Activated CD8-positive, alpha-beta memory T cell treated with anti-CD3 and anti-CD28 coated beads, Interleukin-2, amount 10 ng/mL, durations not matched to agents 7 days and 5 days (primary cell): ENCODE measurements at regions not wholly inside any gene's neighbourhood (a gene's known extent, or its start where the extent isn't known, plus 50 kb on each side); places are given as distances from the start of the nearest gene placed in this dataset.
"Not testable (repeated sequence)": the region's sequence is repeated elsewhere in the genome, so short reads cannot be mapped to it uniquely, and the experiment has no call there.

ENCODE experiments used
- ATAC-seq: fragments of 150-1000 bp; cut with Tn5 transposase; one replicate; pipeline ENCODE4 v1.10.0; 2021; ENCODE audit warnings: moderate library complexity
- CTCF ChIA-PET: fragments of 350-600 bp; sonication (Branson Sonifier 250); formaldehyde crosslinking; loops from one replicate; lab custom pipeline; 2021; ENCODE audit warnings: antibody characterized with exemption; lab: Charles Lee
- DNase-seq: peaks from one replicate; pipeline ENCODE4 v3.0.0-alpha.2; 2020
- H3K27ac Mint-ChIP-seq: one replicate; pipeline ENCODE4 v1.8.0; 2021; ENCODE audit warnings: mild to moderate bottlenecking, mixed read lengths
- H3K27me3 Mint-ChIP-seq: one replicate; pipeline ENCODE4 v1.8.0; 2021; ENCODE audit warnings: mixed read lengths
- H3K36me3 Mint-ChIP-seq: one replicate; pipeline ENCODE4 v1.8.0; 2021; ENCODE audit warnings: mild to moderate bottlenecking, mixed read lengths
- H3K4me1 Mint-ChIP-seq: one replicate; pipeline ENCODE4 v1.8.0; 2021; ENCODE audit warnings: mixed read lengths
- H3K4me3 Mint-ChIP-seq: one replicate; pipeline ENCODE4 v1.8.0; 2021; ENCODE audit warnings: mild to moderate bottlenecking, moderate library complexity, mixed read lengths
- H3K9me3 Mint-ChIP-seq: one replicate; pipeline ENCODE4 v1.8.0; 2022; ENCODE audit warnings: low read depth, mixed read lengths

DNA sequence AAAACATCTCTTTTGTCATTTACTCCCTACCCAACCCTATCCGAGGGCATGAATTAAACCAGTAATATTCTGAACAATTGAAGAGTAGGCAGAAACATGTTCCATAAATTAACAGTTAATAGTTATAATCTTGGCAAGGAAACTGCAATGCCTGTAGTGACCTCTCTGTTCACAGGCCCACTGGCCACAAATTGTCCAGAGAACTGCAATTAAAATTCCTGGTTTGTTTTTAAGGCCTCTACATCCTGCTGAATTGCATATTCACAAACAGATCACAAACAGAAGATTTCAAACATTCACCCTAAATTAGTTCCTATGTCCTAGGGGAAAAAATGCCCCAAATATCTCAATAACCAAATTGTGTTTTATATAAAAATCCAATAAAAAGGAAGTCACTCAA is 143.2 kb upstream of the TRPC6 start:
- Mint-ChIP-seq H3K36me3 (no peaks in the 10 kb centered on the region), H3K4me1 (no peaks in the 10 kb centered on the region), H3K9me3 (peaks cover 2% of the 10 kb centered on the region), H3K27ac (no peak overlapping the region), H3K27me3 (no peaks in the 10 kb centered on the region), H3K4me3 (no peak overlapping the region)
- CTCF ChIA-PET = no interaction called here
- ATAC-seq (no peak), DNase-seq (no peak)

DNA sequence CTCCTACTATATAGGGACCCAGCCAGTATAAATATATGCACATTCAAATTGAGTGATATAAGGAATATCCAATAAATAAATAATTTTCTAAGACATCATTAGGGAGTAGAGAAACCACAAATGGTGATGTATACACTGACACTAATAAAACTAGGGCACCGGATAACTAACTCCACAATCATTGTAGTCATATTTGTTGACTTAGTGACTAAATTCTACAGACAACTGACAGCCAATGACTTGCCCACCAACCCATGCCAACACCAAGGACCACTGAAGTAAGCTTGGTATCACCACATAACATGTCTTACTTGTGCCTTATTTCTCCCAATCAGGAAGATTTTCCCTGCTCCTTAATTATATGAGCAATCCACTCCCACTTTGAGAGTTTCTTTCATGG is 139.6 kb upstream of the TRPC6 start:
- CTCF ChIA-PET = no interaction called here

DNA sequence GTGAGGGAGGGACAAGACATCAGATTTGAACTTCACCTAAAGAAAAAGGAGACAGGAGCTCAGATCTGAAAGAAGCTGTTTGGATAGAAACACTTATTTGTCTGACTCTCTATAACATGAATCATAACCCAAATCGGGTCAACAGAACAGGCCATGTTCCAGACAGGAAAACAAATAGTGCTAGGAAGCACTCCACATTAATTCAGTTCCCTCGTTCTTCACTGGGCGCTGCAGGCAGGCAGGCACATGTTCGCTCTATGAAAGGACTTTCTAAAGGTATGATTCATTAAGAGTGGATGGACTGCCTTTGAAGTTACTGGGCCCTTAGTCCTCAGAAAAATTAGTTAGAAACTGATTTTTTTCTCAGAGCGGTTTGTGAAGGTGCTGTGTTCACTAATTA is 137.5 kb upstream of the TRPC6 start:
- no peak for ATAC-seq
- H3K27ac Mint-ChIP-seq = no peak overlapping the region
- no peaks in the 10 kb centered on the region for H3K27me3 Mint-ChIP-seq
- H3K4me3 Mint-ChIP-seq = no peak overlapping the region
- no peak for DNase-seq
- peaks cover 2% of the 10 kb centered on the region for H3K9me3 Mint-ChIP-seq
- CTCF ChIA-PET = no interaction called here
- H3K36me3 Mint-ChIP-seq = no peaks in the 10 kb centered on the region
- no peaks in the 10 kb centered on the region for H3K4me1 Mint-ChIP-seq

More for the DNA sequence above, 139.6 kb upstream of the TRPC6 start:
- Mint-ChIP-seq H3K27me3 (no peaks in the 10 kb centered on the region), H3K9me3 (peaks cover 2% of the 10 kb centered on the region), H3K27ac (no peak overlapping the region), H3K4me1 (no peaks in the 10 kb centered on the region), H3K36me3 (no peaks in the 10 kb centered on the region), H3K4me3 (no peak overlapping the region)
- ATAC-seq = no peak
- no peak for DNase-seq

DNA sequence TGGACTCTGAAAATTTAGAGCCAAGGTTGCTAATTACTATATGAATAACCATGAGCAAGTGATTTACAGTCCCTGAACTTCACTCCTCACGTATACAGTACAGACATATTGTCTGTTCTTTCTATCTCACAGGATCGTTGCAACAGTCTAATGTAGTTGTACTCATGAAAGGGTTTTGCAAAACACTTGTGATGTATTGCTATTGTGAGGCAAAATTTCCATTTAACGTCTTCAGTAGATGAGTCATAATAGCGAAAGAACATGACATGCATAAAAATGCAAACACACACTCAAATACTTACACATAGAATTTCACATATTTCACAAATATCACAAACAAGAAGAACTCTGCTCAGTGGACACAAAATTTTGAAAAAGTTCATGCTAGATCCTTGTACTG is 134.6 kb upstream of the TRPC6 start:
- CTCF ChIA-PET = no interaction called here
- no peak overlapping the region for H3K27ac Mint-ChIP-seq
- H3K27me3 Mint-ChIP-seq = no peaks in the 10 kb centered on the region
- DNase-seq (no peak), ATAC-seq (no peak)
- H3K9me3 Mint-ChIP-seq = no peaks in the 10 kb centered on the region
- H3K4me1 Mint-ChIP-seq = no peaks in the 10 kb centered on the region
- H3K36me3 Mint-ChIP-seq = no peaks in the 10 kb centered on the region
- H3K4me3 Mint-ChIP-seq = no peak overlapping the region

DNA sequence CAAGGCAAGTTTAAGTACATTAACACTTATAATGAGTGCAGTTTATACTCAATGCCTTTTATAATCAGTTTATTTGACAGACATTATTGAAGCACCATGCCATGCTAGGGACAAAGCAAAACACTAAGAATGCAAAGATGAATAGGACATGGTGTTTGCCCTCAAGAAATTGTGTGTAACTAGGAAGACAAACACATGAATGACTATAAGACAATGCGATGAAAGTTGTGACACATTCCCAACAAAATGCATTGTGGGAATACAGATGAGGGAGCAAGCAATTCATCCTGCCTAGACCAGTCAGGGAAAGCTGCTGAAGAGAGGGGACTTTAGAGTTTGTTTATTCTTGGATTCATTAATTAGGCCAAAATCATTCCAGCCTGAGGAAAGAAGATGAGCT is 133.8 kb upstream of the TRPC6 start:
- no peak overlapping the region for H3K27ac Mint-ChIP-seq
- no peaks in the 10 kb centered on the region for H3K36me3 Mint-ChIP-seq
- no peak for DNase-seq
- ATAC-seq = no peak
- H3K27me3 Mint-ChIP-seq = no peaks in the 10 kb centered on the region
- CTCF ChIA-PET = no interaction called here
- H3K4me3 Mint-ChIP-seq = no peak overlapping the region
- no peaks in the 10 kb centered on the region for H3K9me3 Mint-ChIP-seq
- H3K4me1 Mint-ChIP-seq = no peaks in the 10 kb centered on the region

DNA sequence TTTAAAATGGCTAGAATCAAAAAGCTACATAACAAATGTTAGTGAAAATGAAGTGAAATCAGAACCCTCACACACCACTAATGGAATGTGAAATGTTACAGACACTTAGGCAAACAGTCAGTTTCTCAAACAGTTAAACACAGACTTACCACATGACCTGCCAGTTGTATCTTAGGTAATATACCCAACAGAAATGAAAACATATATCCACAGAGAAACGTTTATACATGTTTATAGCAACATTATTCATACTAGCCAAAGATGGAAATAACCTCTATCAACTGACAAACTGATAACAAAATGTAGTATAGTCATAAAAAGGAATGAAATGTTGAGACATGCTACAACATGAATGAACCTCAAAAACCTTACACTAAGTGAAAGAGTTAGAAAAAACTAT is 131.5 kb upstream of the TRPC6 start:
- Mint-ChIP-seq H3K27me3 (no peaks in the 10 kb centered on the region), H3K36me3 (no peaks in the 10 kb centered on the region), H3K4me3 (no peak overlapping the region), H3K9me3 (peaks cover 5% of the 10 kb centered on the region), H3K27ac (no peak overlapping the region), H3K4me1 (no peaks in the 10 kb centered on the region)
- CTCF ChIA-PET = no interaction called here
- ATAC-seq (no peak), DNase-seq (no peak)

DNA sequence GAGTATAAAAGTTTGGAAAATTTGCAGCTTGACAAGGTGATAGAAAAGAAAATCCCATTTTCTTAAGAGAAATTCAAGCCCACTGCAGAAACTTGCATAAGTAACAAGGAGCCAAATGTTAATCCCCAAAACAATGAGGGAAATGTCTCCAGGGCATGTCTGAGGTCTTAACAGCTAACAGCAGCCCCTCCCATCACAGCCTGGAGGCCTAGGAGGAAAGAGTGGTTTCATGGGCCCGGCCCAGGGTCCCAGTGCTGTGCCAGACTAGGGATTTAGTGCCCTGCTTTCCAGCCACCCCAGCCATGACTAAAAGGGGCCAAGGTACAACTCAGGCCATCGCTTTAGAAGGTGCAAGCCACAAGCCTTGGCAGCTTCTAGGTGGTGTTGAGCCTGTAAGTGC is 123.7 kb upstream of the TRPC6 start:
- Mint-ChIP-seq H3K27me3 (no peaks in the 10 kb centered on the region), H3K4me3 (no peak overlapping the region), H3K27ac (no peak overlapping the region), H3K36me3 (no peaks in the 10 kb centered on the region), H3K4me1 (no peaks in the 10 kb centered on the region), H3K9me3 (peaks cover 6% of the 10 kb centered on the region)
- CTCF ChIA-PET = no interaction called here
- no peak for DNase-seq
- ATAC-seq = no peak

DNA sequence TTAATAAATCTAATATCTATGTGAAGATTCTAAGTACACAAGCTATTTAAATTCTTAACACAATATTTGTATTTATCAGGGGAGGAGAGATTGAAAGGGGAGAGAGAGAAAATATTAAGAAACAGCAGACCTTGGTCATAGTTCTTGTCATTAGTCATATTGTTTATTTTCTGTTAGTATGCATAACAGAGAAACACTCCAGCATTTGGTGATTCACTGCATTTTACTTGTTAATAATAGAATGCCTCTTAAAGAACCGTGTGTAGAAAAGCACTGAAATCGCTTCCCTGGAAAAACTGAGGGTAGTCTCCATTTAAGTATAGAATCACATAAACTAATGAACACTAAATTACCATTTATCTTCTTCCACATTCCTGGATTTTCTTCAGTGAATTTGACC is 122.7 kb upstream of the TRPC6 start:
- peaks cover 3% of the 10 kb centered on the region for H3K9me3 Mint-ChIP-seq
- no peaks in the 10 kb centered on the region for H3K27me3 Mint-ChIP-seq
- H3K4me1 Mint-ChIP-seq = no peaks in the 10 kb centered on the region
- CTCF ChIA-PET = no interaction called here
- DNase-seq (no peak), ATAC-seq (no peak)
- H3K36me3 Mint-ChIP-seq = no peaks in the 10 kb centered on the region
- no peak overlapping the region for H3K27ac Mint-ChIP-seq
- H3K4me3 Mint-ChIP-seq = no peak overlapping the region

DNA sequence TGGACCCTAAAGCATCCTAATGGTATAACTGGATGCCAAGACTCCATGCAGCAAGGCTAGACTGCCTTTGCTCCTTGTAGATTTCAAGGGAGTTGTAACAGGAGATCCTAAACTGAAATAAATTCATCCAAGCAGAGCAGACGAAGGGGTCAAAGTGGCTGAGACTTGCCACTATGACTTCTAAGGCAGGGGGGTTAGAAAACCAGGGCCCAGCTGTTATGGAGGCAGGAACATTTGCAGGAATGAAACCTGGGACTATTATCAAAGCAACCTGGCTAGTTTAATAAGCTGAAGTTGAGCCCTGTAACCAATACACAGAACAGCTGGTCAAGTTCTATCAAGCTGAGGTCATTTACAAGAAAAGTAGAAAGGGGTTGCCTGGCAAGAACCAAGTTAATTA is 122.2 kb upstream of the TRPC6 start:
- Mint-ChIP-seq H3K9me3 (peaks cover 3% of the 10 kb centered on the region), H3K4me1 (no peaks in the 10 kb centered on the region), H3K27me3 (no peaks in the 10 kb centered on the region), H3K4me3 (no peak overlapping the region), H3K27ac (no peak overlapping the region), H3K36me3 (no peaks in the 10 kb centered on the region)
- DNase-seq = no peak
- CTCF ChIA-PET = no interaction called here
- ATAC-seq = no peak

DNA sequence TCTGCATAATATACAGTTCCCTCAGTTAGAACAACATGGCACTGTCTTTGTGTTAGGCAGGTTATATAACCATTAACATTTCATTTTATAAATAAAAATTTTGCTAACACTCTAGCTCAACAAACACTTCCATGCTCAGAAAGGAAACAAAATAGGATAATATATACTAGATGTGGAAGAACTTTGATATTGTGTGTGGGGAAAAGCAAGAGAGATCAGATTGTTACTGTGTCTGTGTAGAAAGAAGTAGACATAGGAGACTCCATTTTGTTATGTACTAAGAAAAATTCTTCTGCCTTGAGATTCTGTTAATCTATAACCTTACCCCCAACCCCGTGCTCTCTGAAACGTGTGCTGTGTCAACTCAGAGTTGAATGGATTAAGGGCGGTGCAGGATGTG is 111.1 kb upstream of the TRPC6 start:
- H3K27ac Mint-ChIP-seq, CTCF ChIA-PET, H3K4me1 Mint-ChIP-seq, H3K4me3 Mint-ChIP-seq, H3K9me3 Mint-ChIP-seq, DNase-seq, H3K36me3 Mint-ChIP-seq, H3K27me3 Mint-ChIP-seq, ATAC-seq: not testable (repeated sequence)

DNA sequence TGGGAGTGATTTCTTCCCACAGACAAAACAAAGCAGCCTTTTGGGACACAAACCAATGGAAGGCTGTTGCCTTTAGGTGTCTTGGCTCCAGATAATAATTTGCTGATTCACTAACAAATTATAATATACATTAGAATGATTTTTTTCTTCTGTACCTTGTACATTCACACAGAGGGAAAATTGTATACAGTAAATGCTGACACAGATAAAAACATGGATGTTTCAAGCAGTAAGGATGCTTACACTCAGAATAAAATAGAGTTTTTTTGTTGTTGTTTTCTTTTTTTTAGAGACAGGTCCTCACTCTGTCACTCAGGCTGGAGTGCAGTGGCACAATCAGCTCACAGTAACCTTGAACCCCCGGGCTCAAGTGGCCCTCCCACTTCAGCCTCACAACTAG is 109.2 kb upstream of the TRPC6 start:
- Mint-ChIP-seq H3K4me1 (no peaks in the 10 kb centered on the region), H3K9me3 (peaks cover 2% of the 10 kb centered on the region), H3K27me3 (no peaks in the 10 kb centered on the region), H3K27ac (no peak overlapping the region), H3K4me3 (no peak overlapping the region), H3K36me3 (no peaks in the 10 kb centered on the region)
- no peak for DNase-seq
- CTCF ChIA-PET = no interaction called here
- no peak for ATAC-seq

DNA sequence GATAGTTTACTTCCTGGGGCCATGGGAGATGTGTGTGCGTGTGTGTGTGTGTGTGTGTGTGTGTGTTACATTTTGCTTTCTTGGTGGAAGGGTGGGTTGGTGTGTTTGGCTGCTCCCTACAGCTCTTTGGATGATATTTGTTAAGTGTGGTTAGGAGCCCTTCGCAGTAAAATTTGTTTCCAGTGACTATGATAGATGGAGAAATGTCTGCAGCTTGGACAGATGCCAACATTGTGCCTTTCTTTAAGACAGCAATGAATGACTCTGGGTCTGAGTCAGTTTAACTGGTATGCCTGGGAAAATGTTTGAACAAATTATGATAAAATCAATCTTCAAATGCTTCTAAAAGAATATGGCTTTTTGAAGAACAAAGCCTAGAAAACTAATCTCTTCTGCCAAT is 102.7 kb upstream of the TRPC6 start:
- Mint-ChIP-seq H3K36me3 (no peaks in the 10 kb centered on the region), H3K9me3 (peaks cover 10% of the 10 kb centered on the region), H3K27ac (no peak overlapping the region), H3K4me1 (no peaks in the 10 kb centered on the region), H3K4me3 (no peak overlapping the region), H3K27me3 (no peaks in the 10 kb centered on the region)
- CTCF ChIA-PET = no interaction called here
- DNase-seq (no peak), ATAC-seq (no peak)

DNA sequence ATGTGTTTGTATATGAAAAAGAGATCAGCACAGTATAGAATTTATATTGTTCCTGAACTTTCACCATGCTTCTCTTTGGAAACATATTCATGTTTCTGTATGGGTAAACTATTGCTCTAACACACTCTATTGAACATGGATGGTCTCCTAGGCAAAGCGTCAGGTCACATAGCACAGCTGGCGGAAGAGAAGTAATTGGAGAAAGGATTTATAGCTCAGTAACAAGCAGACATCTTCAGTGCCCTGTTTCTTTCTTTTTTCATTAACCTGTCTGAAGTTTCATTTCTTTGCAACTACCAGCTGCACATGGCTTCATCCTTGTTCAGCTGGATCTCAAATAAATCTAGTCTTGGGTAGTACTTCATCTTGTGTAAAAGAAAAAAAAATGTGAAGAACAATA is 84.4 kb upstream of the TRPC6 start:
- H3K36me3 Mint-ChIP-seq = no peaks in the 10 kb centered on the region
- CTCF ChIA-PET = no interaction called here
- H3K27ac Mint-ChIP-seq = no peak overlapping the region
- ATAC-seq (no peak), DNase-seq (no peak)
- H3K4me3 Mint-ChIP-seq = no peak overlapping the region
- H3K27me3 Mint-ChIP-seq = no peaks in the 10 kb centered on the region
- peaks cover 4% of the 10 kb centered on the region for H3K9me3 Mint-ChIP-seq
- no peaks in the 10 kb centered on the region for H3K4me1 Mint-ChIP-seq

DNA sequence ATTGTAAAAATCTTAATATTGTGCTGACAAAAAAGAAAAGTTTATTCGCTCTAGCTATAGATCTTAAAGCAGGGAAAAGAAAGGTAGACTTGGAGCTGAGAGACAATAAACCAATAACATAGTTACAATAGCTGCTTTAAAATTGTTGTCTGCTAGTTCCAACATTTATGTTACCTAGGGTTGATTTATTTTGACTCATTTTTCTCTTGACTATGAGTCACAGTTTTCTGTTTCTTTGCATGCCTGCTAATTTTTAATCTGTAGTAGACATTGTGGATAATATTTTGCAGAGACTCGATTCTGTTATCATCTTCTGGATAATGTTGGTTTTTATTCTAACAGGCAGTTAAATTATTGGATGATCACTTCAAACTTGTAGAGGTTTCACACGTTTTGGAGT is 83.1 kb upstream of the TRPC6 start:
- Mint-ChIP-seq H3K36me3 (no peaks in the 10 kb centered on the region), H3K27ac (no peak overlapping the region), H3K4me3 (no peak overlapping the region), H3K9me3 (no peaks in the 10 kb centered on the region), H3K4me1 (no peaks in the 10 kb centered on the region), H3K27me3 (no peaks in the 10 kb centered on the region)
- CTCF ChIA-PET = no interaction called here
- DNase-seq (no peak), ATAC-seq (no peak)

DNA sequence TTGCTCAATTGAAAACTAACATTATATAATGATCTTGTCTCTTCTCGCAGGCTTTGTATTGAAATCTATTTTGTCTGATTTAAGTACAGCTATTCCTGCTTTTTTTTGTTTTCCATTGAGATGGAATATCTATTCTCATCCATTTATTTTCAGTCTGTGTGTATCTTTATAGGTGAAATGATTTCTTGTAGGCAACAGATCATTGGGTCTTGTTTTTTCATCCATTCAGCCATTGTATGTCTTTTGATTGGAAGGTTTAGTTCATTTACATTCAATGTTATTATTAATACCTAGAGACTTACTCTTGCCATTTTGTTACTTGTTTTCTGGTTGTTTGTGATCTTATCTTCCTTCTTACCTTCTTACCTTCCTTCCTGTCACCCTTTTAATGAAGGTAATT is 77.8 kb upstream of the TRPC6 start:
- Mint-ChIP-seq H3K27me3 (no peaks in the 10 kb centered on the region), H3K27ac (no peak overlapping the region), H3K36me3 (no peaks in the 10 kb centered on the region), H3K9me3 (peaks cover 2% of the 10 kb centered on the region), H3K4me1 (no peaks in the 10 kb centered on the region), H3K4me3 (no peak overlapping the region)
- ATAC-seq (no peak), DNase-seq (no peak)
- CTCF ChIA-PET = no interaction called here
